AG09309 (cell line): ENCODE measurements at regions not wholly inside any gene's neighbourhood (a gene's known extent, or its start where the extent isn't known, plus 50 kb on each side); places are given as distances from the start of the nearest gene placed in this dataset.

Source experiments
- DNase-seq: peaks from one replicate; pipeline ENCODE4 v3.0.0-alpha.2; 2010; ENCODE audit warnings: low read depth
- H3K4me3 ChIP-seq: 2 replicates; pipeline ENCODE4 v1.5.1; 2011; ENCODE audit warnings: mild to moderate bottlenecking, low read depth, low read length, moderate library complexity; ENCODE audit not compliant: control insufficient read depth
- CTCF ChIP-seq: IDR thresholded peaks from 2 replicates; pipeline ENCODE4 v1.5.1; 2011; ENCODE audit warnings: mild to moderate bottlenecking, low read depth, low read length, inconsistent platforms; ENCODE audit not compliant: insufficient read depth, control insufficient read depth; ENCODE audit errors: missing control alignments

GRCh38 chr9:103761466-103761865 is 332.6 kb upstream of the SMC2 start:
- H3K4me3 ChIP-seq = no peak overlapping the region
- DNase-seq = no peak
- no peak for TF ChIP-seq CTCF

- no peak overlapping the region for H3K4me3 ChIP-seq
- no peak for DNase-seq
- no peak for TF ChIP-seq CTCF
Observed at GRCh38 chr9:103789686-103790085, 304.4 kb upstream of the SMC2 start.

- no peak overlapping the region for H3K4me3 ChIP-seq
- DNase-seq = no peak
- TF ChIP-seq CTCF = no peak
Observed at GRCh38 chr9:103798620-103799019, 295.5 kb upstream of the SMC2 start.

- DNase-seq = no peak
- TF ChIP-seq CTCF = no peak
- H3K4me3 ChIP-seq = no peak overlapping the region
Observed at GRCh38 chr9:103799959-103800358, 294.1 kb upstream of the SMC2 start.

- DNase-seq = no peak
- TF ChIP-seq CTCF = no peak
- H3K4me3 ChIP-seq = no peak overlapping the region
Observed at GRCh38 chr9:103802068-103802467, 292.0 kb upstream of the SMC2 start.

- DNase-seq = no peak
- H3K4me3 ChIP-seq = no peak overlapping the region
- TF ChIP-seq CTCF = no peak
Observed at GRCh38 chr9:103803245-103803644, 290.9 kb upstream of the SMC2 start.
